Stimulated activated CD8-positive, alpha-beta memory T cell treated with anti-CD3 and anti-CD28 coated beads, Interleukin-15, amount 100 ng/mL, for 1 hour (primary cell): ENCODE measurements at regions not wholly inside any gene's neighbourhood (a gene's known extent, or its start where the extent isn't known, plus 50 kb on each side); places are given as distances from the start of the nearest gene placed in this dataset.
"Not testable (repeated sequence)": the region's sequence is repeated elsewhere in the genome, so short reads cannot be mapped to it uniquely, and the experiment has no call there.

Source experiments
- DNase-seq: peaks from one replicate; pipeline ENCODE4 v3.0.0-alpha.2; 2020; ENCODE audit warnings: low read depth

- DNase-seq, result no peak
These were observed 368.4 kb upstream of the GRAMD2B start for GRCh38 chr5:126054577-126055347.

DNA sequence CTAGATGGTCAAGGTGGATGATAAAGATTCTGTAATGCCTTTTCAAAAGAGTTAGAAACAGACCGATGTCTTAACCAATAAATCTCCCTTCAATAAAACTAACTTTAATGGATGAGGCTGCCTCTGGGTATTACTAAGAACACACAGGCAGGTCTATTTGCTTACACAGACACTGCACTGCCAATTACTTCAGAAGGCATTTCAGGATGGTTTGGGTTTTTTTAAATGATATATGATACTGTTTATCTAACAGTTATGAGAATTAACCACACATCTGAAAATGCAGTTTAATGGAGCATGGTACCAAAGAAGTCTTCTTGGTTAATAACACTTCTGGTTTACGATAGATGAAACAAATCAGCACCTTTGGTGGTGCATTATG lies 367.9 kb upstream of the GRAMD2B start:
- no peak for DNase-seq

- no peak for DNase-seq
These were observed 366.9 kb upstream of the GRAMD2B start for GRCh38 chr5:126056352-126056751.

- no peak for DNase-seq
These were observed 366.2 kb upstream of the GRAMD2B start for GRCh38 chr5:126056851-126057622.

- not testable (repeated sequence) for DNase-seq
These were observed 364.8 kb upstream of the GRAMD2B start for GRCh38 chr5:126058392-126058791.

GRCh38 chr5:126062398-126063221 lies 360.6 kb upstream of the GRAMD2B start:
- no peak for DNase-seq

DNA sequence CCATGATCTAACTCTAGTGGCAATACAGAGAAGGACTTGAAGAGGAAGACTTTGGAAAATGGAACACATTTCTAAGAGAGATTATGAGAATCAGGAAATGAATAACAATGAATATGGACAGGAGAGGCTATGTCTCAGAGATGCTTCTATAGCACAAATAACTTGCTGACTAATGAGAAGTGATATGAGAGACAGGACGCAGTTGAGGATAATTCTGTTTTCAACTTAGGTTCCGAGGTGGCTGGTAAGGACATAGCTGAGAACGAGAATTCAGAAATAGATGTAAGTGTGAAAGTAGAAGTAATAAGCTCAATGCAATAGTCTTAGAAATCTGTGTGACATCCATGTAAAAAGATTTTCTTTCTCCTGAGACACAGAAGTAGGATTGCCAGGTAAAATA lies 358.1 kb upstream of the GRAMD2B start:
- DNase-seq, result no peak

- no peak for DNase-seq
These were observed 356.4 kb upstream of the GRAMD2B start for GRCh38 chr5:126066836-126067235.

- DNase-seq, result no peak
These were observed 355.8 kb upstream of the GRAMD2B start for GRCh38 chr5:126067404-126067803.

DNA sequence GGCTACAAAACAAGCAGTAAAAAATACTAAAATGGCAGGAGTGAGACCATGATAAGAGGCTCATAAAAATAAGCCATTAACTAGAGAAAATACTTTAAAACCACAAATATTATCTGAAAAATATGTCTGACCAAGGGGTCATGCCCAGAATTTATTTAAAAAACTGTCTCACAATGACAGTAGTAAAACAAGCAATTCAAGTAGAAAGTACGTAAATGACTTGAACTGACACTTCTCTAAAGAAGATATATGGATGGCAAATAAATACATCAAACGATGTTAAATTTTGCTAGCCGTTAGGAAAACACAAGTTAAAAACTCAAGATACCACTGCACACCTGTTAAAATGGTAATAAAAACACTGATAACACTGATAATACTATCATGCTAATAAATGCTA lies 353.9 kb upstream of the GRAMD2B start:
- DNase-seq, result no peak

- no peak for DNase-seq
These were observed 352.7 kb upstream of the GRAMD2B start for GRCh38 chr5:126070481-126070880.

DNA sequence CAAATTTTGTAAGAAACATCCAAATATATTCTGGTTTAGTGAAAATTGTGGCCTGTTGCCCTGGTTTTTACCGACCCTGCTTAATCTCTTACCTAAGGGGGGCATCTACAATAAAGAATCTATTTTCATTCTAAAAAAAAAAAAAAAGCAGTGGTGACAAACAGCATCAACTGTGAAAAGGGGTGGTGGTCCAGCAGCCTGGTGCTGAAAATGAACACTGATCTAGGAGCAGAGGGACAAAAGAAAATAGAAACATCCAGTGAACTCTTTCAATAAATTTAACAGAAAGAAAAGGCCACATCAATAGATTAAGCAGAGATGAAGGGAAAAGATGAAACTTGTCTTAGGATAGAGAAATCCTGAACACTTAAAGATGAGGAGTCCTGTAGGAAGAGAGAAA lies 348.7 kb upstream of the GRAMD2B start:
- no peak for DNase-seq

DNA sequence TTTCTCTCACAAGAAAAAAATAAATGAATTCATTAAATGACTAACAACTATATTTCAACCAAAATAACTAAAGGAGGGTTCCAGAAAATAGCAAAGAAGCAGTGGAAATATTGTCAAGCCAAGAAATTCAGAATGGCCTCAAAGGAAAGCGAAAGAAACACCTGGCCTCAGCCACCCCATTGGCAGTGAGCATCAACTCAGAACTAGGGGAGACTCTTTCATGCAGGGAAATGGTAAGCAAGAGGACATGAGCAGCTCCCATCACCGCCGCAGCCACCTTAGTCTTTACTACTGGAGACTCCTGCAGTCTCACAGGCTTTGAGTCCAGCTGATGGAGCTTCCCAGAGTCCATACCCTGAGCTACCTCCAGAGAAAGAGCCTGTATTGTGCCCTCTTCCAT lies 343.9 kb upstream of the GRAMD2B start:
- DNase-seq, result no peak

- no peak for DNase-seq
These were observed 342.0 kb upstream of the GRAMD2B start for GRCh38 chr5:126081209-126081608.

GRCh38 chr5:126093041-126093440 lies 330.2 kb upstream of the GRAMD2B start:
- no peak for DNase-seq

- no peak for DNase-seq
These were observed 329.5 kb upstream of the GRAMD2B start for GRCh38 chr5:126093718-126094117.

DNA sequence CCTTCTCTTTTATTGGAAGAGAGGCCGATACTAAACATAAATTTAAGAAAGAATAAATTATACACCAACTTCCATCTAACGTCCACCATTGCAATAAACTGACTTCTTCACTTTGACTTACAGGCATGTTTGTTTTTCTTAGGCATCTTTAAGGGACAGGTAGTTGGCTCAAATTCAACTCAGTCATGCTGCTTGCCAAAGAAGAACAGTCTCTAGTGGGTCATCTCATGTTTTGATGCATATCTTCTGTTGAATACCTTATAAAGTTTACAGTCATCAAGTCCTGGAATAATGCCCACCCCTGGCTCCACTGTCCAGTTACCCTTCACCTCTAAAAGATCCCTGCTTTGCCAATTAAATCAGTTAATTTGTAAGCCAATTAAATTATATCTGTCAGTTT lies 328.2 kb upstream of the GRAMD2B start:
- no peak for DNase-seq

DNA sequence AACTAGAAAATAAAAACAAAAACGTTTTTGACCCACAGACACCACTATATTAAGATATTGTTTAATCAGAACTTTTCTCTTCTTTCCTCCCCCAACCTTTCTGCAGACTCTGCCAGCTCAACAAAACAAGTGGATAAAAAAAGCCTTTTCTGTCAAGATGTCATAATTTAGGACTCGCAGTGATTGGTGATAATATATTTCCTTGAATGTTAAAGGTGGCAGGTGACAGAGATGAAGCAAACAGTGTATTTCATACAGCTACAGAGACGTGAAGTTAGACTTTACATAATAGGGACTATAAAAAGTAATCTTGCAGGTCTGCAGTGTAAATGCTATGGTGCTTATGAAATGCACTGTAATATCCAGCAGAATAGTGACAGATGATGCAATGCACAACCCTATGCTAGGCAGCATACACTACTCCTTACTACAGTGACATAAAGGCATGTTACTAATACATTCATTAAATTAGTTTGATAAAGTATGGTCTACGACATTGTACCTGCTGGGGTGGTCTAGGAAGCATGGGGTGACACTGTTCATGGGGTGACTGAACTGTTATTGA lies 326.7 kb upstream of the GRAMD2B start:
- no peak for DNase-seq

- no peak for DNase-seq
These were observed 325.3 kb upstream of the GRAMD2B start for GRCh38 chr5:126097876-126098275.

DNA sequence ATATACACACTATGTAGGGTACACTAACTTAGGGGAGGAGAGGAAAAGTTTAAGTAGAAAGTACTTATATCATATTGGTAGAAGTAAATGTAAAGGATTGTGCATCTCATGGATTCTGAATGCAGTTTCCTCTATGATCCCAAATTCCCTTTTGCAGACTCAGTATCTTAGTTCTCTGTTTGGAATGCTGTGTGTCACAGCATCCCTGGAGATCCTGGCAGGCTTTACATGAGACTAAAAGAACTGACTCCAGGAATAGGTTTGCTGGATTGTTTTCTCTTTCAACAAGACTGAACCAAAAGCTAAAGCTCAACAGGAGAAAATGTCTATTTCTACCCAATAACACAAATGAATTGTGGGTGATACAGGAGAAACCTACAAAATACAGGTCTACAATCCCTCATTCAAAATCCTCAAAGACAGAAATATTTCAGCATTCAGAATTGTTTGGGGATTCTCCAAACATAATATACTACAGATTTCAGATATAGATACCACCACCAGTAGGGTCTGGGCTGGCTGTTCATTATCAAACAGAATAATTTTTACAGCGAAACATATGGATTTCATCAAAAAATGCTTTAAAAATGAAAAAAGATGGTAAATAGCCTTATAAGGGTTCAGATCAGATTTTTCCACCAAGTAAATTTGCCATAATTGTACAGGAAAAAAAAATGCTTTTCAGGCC lies 324.7 kb upstream of the GRAMD2B start:
- no peak for DNase-seq

DNA sequence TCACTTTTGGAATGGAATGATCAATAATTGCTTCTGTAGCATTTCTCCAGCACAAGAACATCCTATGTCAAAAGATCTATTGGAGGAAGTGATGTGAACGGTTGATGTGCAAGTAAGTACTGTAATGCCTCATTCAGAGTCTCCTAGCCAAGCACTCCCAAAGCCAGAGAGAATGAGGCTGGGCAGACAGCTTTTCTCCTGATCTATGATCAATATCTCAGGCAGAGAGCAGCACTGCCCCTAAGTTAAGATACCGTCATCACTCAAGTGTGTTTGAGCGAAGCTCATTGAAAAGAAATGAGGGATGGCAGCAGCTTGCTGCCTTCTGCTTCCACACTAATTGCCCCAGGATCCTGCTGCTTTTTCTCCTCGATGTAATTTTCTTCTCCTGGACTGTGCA lies 324.1 kb upstream of the GRAMD2B start:
- no peak for DNase-seq

DNA sequence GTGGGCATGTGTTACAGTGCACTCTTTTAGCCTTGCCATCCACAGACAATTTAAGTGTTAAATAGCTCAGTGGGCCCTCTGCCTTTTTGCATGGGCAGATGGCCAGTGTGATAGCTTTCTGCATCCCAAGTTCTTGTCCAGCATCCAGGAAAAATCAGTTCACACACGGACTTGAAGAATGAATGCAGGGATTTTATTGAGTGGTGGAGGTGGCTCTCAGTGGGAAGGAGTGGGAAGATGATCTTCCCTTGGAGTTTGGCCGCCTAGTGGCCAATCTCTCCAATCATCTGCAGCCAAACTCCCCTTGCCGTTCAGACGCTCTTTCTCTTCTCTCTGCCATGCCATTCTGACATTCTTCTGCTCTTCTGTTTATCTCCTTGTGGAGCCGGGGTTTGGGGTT lies 322.4 kb upstream of the GRAMD2B start:
- no peak for DNase-seq
